ENCODE measurements at regions not wholly inside any gene's neighbourhood (a gene's known extent, or its start where the extent isn't known, plus 50 kb on each side); places are given as distances from the start of the nearest gene placed in this dataset.
"Not testable (repeated sequence)": the region's sequence is repeated elsewhere in the genome, so short reads cannot be mapped to it uniquely, and the experiment has no call there.

DNA sequence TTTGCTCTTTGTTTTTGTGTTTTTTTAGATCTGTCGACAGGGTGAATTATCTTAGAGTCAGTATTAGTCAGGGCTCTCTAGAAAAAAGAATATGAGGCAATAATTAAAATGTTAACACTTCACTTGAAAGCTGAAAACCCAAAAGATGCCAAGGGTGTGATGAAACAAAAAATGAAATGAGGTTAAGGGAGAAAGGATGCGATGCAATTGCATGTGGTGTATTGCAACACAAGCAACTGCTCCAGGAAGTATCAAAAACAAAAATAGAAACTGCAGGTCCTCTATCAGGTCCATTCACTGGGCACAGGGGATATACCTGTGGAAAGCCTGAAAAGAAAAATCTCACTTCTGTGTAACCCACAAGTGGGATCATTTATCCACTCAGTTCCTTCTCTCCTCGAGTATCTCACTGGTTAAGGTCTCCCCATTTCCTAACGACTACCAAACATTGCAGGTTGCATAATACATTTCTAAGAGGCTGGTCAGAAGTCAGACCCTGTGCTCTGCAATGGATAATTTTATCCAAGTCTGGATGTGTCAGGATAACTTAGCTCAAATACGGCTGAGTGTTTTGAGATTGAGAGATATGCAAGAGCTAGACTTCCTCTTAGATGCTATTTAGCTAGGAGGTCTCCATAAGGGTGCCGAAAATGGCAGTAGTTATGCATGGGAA, 257.7 kb upstream of the GJE1 start:
- DNase-seq = no peak

DNA sequence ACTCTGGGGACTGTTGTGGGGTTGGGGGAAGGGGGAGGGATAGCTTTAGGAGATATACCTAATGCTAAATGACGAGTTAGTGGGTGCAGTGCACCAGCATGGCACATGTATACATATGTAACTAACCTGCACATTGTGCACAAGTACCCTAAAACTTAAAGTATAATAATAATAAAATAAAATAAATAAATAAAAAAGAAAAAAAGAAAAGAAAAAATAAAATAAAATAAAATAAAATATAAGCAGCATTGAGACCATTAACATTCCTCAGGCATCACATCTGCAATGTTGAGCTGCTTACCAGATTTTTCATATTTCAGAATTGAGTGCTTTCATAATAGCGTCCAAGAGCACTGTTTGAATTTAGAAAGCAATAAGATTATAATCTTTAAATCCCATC, 263.2 kb upstream of the GJE1 start:
- DNase-seq = not testable (repeated sequence)

DNA sequence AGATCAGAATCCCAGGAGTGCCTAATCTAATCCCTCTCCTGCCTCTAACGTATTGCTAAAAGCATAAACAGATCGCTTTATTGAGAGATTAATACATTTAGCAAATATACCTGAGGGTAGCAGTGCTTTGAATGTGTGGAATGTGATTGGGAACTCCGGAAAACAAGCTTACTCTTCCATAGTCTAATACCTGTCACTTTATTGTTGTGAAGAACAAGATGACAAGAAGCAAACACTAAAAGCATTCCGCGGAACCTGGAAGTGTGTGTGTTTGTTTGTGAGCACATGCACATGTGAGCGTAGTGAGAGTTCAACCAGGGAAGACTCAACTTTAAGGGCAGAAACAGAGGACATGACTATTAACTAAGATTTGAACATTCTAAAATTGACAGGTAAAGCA, 265.0 kb upstream of the GJE1 start:
- no peak for DNase-seq

DNA sequence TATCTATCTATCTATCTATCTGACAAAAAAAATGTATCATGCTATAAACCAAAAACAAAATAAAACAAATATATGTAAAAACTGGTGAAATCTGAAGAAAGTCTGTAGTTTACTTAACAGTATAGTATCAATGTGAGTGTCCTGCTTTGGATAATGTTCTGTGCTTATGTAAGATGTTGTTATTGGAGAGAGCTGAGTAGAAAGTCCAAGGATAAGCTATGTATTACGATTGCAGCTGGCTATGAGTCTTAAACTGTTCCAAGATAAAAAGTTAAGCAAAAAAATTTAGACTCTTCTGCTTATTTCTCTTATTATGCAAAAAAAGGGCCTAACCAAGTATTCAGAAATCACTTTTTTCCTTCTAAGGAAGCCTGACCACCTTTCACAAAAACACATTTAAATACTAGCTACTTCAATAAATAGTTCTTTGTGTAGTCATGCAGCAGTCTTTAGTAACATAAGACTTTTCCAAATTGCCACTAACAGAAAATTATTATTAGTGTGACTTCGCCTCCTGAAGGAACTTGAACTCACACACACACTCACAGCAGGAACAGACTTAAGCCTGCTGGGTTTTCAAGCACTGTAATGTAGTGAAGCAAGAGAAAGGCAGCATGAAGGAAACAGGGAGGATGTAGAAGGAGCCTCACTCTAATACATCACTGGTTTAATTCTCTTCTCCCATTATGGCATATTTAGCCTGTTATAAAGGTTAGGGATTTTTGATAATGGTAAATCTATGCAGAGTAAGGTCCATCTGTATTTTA, 265.8 kb upstream of the GJE1 start:
- DNase-seq = no peak

DNA sequence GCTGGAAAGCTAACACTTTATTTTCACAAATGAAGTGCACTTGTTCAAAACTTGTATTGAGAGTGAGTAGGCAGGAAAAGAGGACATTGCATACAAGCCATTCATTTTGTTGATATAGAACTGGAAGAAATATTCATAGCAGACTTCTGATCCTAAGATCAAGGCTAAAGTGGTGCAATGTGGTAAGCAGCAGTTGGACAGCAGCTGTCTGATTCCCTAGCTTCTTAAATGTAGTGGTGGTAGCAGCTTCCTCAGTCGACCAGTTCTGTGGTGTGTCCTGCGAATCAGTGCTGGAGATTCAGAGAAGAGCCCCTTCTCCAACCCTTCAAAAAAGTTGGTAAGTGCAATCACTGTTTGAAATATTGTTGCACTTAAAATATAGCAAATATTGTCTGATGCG, 281.7 kb upstream of the GJE1 start:
- no peak for DNase-seq

DNA sequence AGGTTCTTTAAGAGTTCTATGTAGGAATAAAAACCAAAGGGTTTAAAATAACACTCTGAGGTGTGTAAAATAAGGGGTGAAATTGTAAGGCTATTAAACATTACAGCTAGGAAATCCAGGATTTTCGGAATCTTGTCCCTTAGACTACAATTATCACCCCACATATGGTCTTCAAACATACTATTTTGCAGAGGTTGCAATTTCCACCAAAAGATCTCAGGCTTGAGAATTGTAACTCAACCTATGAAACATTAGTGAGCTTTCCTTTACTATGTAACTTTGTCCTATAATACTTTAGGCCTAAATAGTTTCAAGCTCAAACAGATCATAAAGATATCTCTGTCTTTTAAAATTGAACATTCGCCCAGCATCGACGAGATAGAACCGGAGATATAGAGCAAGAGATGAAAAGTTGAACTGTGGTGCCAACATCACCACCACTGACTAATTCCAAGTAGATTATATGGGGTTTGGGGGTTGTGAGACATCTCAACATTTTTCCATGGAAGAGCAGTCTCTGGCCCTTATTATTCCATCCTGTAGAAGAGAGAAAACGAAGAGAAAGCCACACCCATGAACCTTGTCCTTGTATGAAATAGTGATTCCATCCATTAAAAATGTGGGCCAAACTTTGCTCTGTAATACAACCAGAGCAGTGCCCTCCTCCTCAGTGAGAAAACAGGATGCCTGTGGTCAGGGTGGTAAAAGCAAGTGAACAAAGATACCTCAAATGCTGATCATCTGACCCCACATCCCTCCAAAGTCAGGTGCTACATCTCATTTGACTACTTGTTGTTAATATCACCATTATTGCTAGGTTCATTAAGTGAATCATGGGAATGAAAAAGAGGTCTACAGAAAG, 284.5 kb upstream of the GJE1 start:
- DNase-seq = no peak

GRCh38 chr6:141846639-141847038, 286.1 kb upstream of the GJE1 start:
- DNase-seq = no peak

DNA sequence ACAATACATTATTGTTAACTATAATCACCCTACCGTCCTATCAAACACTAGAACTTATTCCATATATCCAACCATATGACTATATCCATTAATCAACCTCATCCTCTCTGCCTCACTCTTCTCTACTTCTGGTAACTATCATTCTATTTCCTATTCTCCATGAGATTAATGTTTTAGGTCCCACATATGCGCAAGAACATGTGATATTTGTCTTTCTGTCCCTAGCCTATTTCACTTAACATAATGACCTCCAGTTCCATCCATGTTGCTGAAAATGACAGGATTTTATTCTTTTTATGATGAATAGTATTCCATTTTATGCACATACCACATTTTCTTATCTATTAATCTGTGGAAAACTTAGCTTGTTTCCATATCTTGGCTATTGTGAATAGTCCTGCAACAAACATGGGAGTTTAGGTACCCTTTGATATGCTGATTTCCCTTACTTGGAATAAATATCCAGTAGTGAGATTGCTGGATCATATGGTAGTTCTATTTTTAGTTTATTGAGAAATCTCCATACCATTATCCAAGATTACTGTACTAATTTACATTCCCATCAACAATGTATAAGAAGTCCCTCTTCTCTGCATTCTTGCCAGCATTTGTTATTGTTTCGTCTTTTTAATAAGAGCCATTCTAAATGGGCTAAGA, 289.4 kb upstream of the GJE1 start:
- no peak for DNase-seq

DNA sequence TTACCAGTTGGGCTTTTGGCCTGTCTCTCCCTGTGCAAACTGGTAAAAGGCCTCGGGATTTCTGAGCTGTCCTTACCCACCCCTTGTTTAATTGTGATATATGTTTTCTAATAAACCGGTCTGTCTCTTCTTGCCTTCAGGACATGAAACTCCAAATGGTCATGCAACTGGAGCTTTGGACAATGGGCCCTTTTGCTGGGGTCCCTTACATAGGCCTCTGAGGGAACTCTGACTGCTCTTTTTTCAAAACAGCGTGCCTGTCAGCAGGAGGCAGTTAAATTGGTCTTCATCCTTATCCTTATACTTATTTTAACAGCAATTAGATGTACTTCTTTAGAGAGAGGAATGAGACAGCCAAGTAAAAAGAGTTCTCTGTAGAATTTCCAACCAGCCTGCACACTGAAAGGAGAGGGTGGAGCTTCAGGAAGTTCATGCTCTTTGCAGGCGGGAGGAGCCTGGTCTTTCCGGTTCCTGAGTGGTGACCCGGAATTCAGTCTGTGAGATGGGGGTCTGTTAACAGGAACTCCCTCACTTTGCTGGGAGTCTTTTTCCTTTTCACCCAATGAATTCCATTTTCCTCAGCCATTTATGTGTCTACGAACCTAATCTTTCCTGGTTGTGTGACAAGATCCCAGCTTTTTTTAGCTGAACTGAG, 299.6 kb upstream of the GJE1 start:
- no peak for DNase-seq

DNA sequence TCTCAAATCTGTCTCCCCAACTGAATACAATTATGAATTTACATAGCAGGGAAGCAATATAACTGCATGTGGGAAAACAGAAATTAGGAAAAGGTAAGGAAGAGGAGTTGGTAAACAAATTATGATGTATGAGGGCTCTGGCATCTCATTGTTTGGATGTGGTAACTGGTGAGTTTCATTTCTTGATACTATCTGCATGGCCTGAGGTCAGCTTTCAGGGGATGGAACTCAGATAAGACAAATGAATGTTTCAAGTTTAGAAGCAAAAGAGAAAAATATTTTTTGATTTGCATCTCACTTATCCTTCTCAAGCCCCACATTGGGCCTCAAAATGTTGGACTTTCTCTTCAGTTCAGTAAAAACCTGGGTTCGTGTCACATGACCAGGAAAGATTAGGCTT, 302.2 kb upstream of the GJE1 start:
- DNase-seq = no peak

DNA sequence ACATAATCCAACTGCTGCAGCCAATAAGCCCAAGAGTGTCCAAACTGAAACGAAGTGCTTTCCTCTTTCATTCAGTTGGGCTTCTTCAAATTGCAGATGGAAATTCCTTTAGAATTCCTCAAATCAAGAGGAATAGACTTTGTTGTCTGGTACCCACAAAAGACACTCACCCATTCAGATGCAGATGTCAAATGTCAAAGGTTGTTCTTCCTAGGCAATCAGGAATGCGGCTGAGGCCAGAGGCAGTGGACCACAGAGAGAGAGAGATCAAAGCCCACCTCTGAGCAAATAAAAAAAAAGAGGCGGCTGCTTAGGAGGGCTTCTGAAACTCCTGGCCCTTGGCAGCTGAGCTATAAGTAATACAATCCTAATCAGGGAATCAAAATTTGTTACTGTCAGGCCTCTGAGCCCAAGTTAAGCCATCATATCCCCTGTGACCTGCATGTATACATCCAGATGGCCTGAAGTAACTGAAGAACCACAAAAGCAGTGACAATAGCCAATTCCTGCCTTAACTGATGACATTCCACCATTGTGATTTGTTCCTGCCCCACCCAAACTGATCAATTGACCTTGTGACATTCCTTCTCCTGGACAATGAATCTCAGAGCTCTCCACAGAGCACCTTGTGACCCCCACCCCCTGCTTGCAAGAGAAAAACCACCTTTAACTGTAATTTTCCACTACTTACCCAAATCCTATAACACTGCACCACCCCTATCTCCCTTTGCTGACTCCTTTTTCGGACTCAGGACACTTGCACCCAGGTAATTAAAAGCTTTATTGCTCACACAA, 303.0 kb upstream of the GJE1 start:
- DNase-seq = no peak

- DNase-seq = no peak
Observed at GRCh38 chr6:141824350-141824749, 308.4 kb upstream of the GJE1 start.

DNA sequence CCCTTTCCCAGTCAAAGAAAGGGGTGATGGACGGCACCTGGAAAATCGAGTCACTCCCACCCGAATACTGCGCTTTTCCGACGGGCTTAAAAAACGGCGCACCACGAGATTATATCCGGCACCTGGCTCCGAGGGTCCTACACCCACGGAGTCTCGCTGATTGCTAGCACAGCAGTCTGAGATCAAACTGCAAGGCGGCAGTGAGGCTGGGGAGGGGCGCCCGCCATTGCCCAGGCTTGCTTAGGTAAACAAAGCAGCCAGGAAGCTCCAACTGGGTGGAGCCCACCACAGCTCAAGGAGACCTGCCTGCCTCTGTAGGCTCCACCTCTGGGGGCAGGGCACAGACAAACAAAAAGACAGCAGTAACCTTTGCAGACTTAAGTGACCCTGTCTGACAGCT, 317.7 kb upstream of the GJE1 start:
- DNase-seq = not testable (repeated sequence)

GRCh38 chr6:141809901-141810300, 322.8 kb upstream of the GJE1 start:
- no peak for DNase-seq

DNA sequence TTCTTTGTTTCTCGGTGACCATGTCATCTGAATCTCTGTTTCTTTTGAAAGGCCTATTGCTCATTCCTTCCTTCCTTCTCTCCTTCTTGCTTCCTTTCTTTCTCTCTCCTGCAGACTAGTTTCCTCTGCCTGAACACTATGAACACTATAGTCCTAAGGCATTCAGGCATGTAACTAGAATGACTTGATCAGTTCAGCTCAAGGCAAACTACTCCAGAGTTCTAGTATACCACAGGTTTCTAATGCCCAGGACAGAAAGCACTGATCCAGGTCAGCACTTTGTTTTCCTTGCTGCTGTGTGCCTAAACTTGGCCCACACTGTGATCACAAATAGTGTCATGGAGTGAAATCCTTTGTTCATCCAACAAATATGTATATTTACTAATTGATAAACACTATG, 324.1 kb upstream of the GJE1 start:
- DNase-seq = no peak

- not testable (repeated sequence) for DNase-seq
Observed at GRCh38 chr6:141800973-141801372, 331.8 kb upstream of the GJE1 start.

DNA sequence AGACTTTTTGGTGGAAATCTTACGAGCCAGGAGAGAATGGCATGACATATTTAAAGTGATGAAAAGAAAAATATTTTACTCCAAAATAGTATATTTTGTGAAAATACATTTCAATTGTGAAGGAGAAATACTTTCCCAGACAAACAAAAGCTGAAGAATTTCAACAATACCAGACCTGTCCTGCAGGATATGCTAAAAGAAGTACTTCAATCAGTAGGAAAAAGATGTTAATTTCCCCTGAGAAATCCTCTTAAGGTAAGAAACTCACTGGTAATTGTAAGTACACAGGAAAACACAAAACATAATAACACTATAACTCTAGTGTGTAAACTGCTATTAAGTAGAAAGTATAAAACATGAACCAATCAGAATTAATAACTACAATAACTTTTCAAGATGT, 341.8 kb upstream of the GJE1 start:
- no peak for DNase-seq

DNA sequence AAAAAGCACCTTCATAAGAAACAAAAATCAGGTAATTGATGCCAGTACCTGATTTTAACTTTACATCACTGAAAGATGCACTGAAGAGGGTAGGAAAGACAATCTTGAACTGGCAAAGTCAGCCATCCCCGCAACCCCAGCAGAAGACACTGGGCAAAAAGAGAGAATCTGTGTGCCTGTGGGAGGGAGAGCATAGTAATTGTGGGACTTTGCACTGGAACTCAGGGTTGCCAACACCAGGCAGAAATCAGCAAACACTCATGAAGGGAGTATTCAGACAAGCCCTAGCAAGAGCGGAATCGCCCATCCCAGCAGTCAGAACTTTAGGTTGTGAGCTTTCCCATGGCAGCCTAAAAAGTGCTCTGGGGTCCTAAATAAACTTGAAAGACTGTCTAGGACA, 344.6 kb upstream of the GJE1 start:
- DNase-seq = no peak

DNA sequence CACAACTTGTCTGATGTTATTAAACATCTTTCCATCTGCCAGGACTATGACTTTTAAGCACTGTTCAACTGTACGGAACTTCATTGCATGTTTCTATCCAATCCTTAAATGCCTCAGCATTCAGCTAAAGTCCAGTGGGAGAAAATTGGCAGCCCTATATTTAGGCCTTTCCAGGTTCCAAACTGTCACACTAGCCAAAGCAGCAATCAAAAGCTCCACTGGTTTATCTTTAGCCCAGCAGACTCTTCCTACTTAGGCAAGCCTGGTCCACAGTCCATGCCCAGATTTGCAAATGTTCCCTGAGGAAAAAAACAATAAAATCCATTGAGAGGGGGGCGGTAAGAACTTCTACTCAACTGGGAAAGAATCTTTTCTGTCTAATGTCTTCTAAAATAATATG, 349.1 kb upstream of the GJE1 start:
- DNase-seq = no peak

DNA sequence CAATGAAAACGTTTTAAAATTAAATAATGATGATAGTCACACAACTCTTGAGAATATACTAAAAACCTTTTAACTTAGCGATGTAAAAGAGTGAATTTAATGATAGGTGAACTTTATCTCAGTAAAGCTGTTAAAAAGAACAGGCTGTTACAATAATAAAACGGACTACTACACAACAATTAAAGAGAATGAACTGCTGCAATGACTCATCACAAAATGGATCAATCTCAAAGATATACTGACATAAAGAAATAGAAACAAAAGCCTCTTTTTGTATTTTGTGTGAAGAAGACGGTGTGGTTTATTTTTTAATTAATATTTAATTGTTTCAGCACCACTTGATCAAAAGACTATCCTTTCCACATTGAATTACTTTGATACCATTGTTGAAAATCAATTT, 352.4 kb upstream of the GJE1 start:
- no peak for DNase-seq

DNA sequence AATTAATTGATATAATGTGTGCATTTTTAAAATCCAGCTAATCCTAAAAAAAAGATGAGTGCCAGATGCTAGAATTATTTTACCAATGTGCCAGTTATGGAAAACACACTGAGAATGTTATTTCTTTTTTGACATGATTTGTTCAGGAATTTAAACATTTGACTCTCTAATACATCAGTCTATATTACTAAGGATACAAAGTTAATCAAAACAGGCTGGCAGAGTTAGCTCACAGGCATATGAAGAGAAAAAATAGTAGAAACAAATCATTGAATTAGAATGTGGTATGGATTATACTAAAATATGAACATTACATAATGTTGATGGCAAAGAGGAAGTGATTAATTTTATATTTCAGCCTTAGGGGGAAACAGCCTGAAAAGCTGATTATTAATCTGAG, 368.3 kb upstream of the GJE1 start:
- DNase-seq = no peak

DNA sequence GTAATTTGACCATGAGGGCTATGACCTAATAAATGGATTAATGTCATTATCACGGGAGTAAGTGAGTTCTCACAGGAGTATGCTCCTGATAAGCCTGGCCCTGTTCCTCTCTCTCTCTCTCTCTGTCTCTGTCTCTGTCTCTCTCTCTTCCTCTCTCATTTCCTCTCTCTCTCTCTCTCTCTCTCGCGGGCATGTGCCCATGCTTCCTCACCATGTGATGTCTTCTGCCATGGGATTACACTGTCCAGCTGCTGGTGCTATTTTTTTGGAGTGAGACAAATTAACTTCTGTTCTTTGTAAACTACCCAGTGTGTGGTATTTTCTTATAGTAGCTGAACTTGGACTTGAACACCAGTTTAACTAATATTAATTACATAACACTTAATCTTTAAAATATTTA, 374.3 kb upstream of the GJE1 start:
- no peak for DNase-seq

All from NCI-H510A (cell line).